Caco-2 (cell line): ENCODE measurements at regions not wholly inside any gene's neighbourhood (a gene's known extent, or its start where the extent isn't known, plus 50 kb on each side); places are given as distances from the start of the nearest gene placed in this dataset.
"Not testable (repeated sequence)": the region's sequence is repeated elsewhere in the genome, so short reads cannot be mapped to it uniquely, and the experiment has no call there.

Experiments
- BruUV-seq: library from RNA; stranded (reverse); fragments of 400-500 nt; replicated peaks from 2 replicates; lab custom pipeline; 2021; lab: Mats Ljungman, UMichigan
- CTCF ChIA-PET: fragments of 300-600 bp; sonication (Branson Sonifier 250); formaldehyde crosslinking; loops from one replicate; lab custom pipeline; 2022; ENCODE audit warnings: antibody characterized with exemption; lab: Charles Lee
- POLR2A ChIA-PET: fragments of 300-600 bp; sonication (Branson Sonifier 250); formaldehyde crosslinking; loops from one replicate; lab custom pipeline; 2022; ENCODE audit warnings: antibody characterized with exemption; lab: Charles Lee
- DNase-seq, 2 experiments: peaks; one replicate each; pipeline versions ENCODE4 v3.0.0 to v3.0.0-alpha.2; 2020 to 2022
- H3K27me3 ChIP-seq: replicated peaks from 2 replicates; pipeline ENCODE4 v1.6.0; 2011; ENCODE audit warnings: low read length; ENCODE audit not compliant: control insufficient read depth, insufficient read depth
- H3K36me3 ChIP-seq: 2 replicates; pipeline ENCODE4 v1.5.1; 2011; ENCODE audit warnings: low read length; ENCODE audit not compliant: control insufficient read depth, insufficient read depth
- H3K4me1 ChIP-seq: fragments of 250-450 bp; sonication (Bioruptor Pico); 2 replicates; pipeline ENCODE4 v1.5.1; 2020; ENCODE audit warnings: mild to moderate bottlenecking
- H3K4me3 ChIP-seq: 2 replicates; pipeline ENCODE4 v1.5.1; 2011; ENCODE audit warnings: low read depth, mild to moderate bottlenecking, control low read depth, low read length
- H3K9me3 ChIP-seq: fragments of 250-450 bp; sonication (Bioruptor Pico); 2 replicates; pipeline ENCODE4 v1.5.1; 2020; ENCODE audit warnings: mild to moderate bottlenecking, moderate library complexity
- H3K27ac Mint-ChIP-seq: one replicate; pipeline ENCODE4 v1.8.0; 2022; ENCODE audit warnings: mixed read lengths; ENCODE audit not compliant: unreplicated experiment
- H3K27me3 Mint-ChIP-seq: one replicate; pipeline ENCODE4 v1.8.0; 2022; ENCODE audit warnings: mixed read lengths; ENCODE audit not compliant: insufficient read depth, unreplicated experiment
- H3K36me3 Mint-ChIP-seq: one replicate; pipeline ENCODE4 v1.8.0; 2022; ENCODE audit warnings: mild to moderate bottlenecking, mixed read lengths; ENCODE audit not compliant: insufficient read depth, unreplicated experiment
- H3K4me1 Mint-ChIP-seq: one replicate; pipeline ENCODE4 v1.8.0; 2022; ENCODE audit warnings: low read depth, mixed read lengths; ENCODE audit not compliant: unreplicated experiment
- H3K4me3 Mint-ChIP-seq: one replicate; pipeline ENCODE4 v1.8.0; 2022; ENCODE audit warnings: mild to moderate bottlenecking, moderate library complexity, mixed read lengths; ENCODE audit not compliant: unreplicated experiment
- H3K9me3 Mint-ChIP-seq: one replicate; pipeline ENCODE4 v1.8.0; 2022; ENCODE audit warnings: mixed read lengths; ENCODE audit not compliant: unreplicated experiment
- CTCF ChIP-seq, 2 experiments: fragments of 200-600 bp in 1 of 2; IDR thresholded peaks; 1 replicate in 1 of 2; 2 replicates in 1 of 2; pipeline versions ENCODE4 v1.5.1 to v1.8.0; 2011 to 2022; ENCODE audit warnings: antibody characterized with exemption in 1 of 2, control low read depth in 1 of 2, inconsistent platforms in 1 of 2, low read depth in 1 of 2, low read length in 1 of 2, mild to moderate bottlenecking in 1 of 2, moderate library complexity in 1 of 2; ENCODE audit not compliant: insufficient read depth in 1 of 2, severe bottlenecking in 1 of 2, unreplicated experiment in 1 of 2
- intact Hi-C: fragments of 100-400 bp; cut with micrococcal nuclease; formaldehyde crosslinking; loops from one replicate; pipeline ENCODE4 v1.10.0; 2022; ENCODE audit not compliant: unreplicated experiment

DNA sequence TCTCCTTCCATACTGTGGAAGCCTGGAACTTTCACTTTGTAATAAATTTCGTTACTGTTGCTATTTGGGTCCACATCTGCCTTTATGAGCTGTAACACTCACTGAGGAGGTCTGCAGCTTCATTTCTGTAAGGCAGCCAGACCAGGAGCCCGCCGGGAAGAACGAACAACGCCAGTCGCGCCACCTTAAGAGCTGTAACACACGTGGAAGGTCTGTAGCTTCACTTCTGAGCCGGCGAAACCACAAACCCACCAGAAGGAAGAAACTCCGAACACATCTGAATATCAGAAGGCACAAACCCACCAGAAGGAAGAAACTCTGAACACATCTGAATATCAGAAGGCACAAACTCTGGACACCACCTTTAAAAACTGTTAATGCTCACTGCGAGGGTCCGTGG lies 589.9 kb upstream of the SLC35B3 start:
- Histone ChIP-seq H3K9me3 (no peaks in the 10 kb centered on the region), H3K27me3 (no peaks in the 10 kb centered on the region), H3K4me1 (0 out of 2 replicates have a peak, but pooled peaks cover 4% of the 10 kb centered on the region), H3K4me3 (no peak overlapping the region), H3K36me3 (no peaks in the 10 kb centered on the region)
- TF ChIP-seq CTCF (IDR thresholded peaks at IDR 0.05; ENCODE audit: insufficient read depth in 1 of 2, low read depth in 1 of 2, low read length in 1 of 2, severe bottlenecking in 1 of 2, unreplicated experiment in 1 of 2): no peak
- H3K27me3 Mint-ChIP-seq: no peaks in the 10 kb centered on the region
- ChIA-PET CTCF (no interaction called here), POLR2A (no interaction called here)
- H3K4me3 Mint-ChIP-seq: no peak overlapping the region
- H3K4me1 Mint-ChIP-seq: peaks cover 7% of the 10 kb centered on the region
- H3K9me3 Mint-ChIP-seq: no peaks in the 10 kb centered on the region
- intact Hi-C loops: no loop called here
- H3K27ac Mint-ChIP-seq: no peak overlapping the region
- DNase-seq: no peak
- BruUV-seq: no TSS peak
- peaks cover 4% of the 10 kb centered on the region for H3K36me3 Mint-ChIP-seq

GRCh38 chr6:9024246-9024645 lies 588.9 kb upstream of the SLC35B3 start:
- POLR2A ChIA-PET: not testable (repeated sequence)

DNA sequence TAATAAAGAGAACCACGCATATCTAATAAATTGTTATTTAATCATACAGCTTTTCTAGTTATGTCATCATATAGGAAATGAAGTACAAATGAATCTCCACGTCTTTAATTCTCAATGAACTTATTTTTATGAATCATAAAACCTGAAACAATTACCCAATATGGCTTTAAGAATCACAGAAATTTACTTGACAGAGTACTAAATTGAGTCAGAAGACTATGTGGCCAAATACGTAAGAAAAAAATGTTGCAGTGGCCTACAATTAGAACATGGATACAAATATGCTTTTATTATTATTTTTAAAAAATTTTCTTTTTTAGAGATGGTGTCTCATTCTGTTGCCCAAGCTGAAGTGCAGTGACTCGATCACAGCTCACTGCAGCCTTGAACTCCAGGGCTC lies 584.7 kb upstream of the SLC35B3 start:
- Histone ChIP-seq H3K27me3 (no peaks in the 10 kb centered on the region), H3K9me3 (no peaks in the 10 kb centered on the region), H3K4me3 (no peak overlapping the region), H3K4me1 (no peaks in the 10 kb centered on the region), H3K36me3 (no peaks in the 10 kb centered on the region)
- TF ChIP-seq CTCF (IDR thresholded peaks at IDR 0.05; ENCODE audit: insufficient read depth in 1 of 2, low read depth in 1 of 2, low read length in 1 of 2, severe bottlenecking in 1 of 2, unreplicated experiment in 1 of 2): no peak
- Mint-ChIP-seq H3K27ac (no peak overlapping the region), H3K27me3 (no peaks in the 10 kb centered on the region), H3K4me3 (no peak overlapping the region), H3K4me1 (peaks cover 6% of the 10 kb centered on the region), H3K36me3 (no peaks in the 10 kb centered on the region), H3K9me3 (no peaks in the 10 kb centered on the region)
- BruUV-seq: no TSS peak
- DNase-seq: no peak
- ChIA-PET CTCF (no interaction called here), POLR2A (no interaction called here)
- intact Hi-C loops: no loop called here

More at GRCh38 chr6:9024246-9024645, 588.9 kb upstream of the SLC35B3 start:
- H3K27ac Mint-ChIP-seq, H3K27me3 Mint-ChIP-seq, H3K4me3 ChIP-seq, H3K4me1 ChIP-seq, BruUV-seq, H3K36me3 ChIP-seq, H3K27me3 ChIP-seq, H3K36me3 Mint-ChIP-seq, intact Hi-C loops, H3K4me1 Mint-ChIP-seq, H3K9me3 Mint-ChIP-seq, CTCF ChIA-PET, DNase-seq, H3K9me3 ChIP-seq, H3K4me3 Mint-ChIP-seq: not testable (repeated sequence)

DNA sequence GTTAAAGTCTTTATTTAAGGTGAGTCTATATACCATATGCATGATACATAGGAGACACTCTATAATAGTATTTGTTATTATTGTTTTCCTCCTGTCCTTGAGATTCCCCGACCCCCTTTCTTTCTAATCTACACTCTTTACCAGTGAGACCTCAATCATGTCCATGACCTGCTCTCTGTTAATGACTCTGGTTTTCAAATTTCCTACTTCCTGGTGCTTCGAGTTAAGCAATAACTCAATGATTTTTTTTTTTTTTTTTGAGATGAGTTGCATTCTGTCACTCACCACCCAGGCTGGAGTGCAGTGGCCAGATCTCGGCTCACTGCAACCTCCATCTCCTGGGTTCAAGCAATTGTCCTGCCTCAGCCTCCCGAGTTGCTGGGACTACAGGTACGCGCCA lies 574.6 kb upstream of the SLC35B3 start:
- H3K4me1 Mint-ChIP-seq: peaks cover 8% of the 10 kb centered on the region
- H3K27me3 ChIP-seq: no peaks in the 10 kb centered on the region
- BruUV-seq: no TSS peak

More for the DNA sequence above, 574.6 kb upstream of the SLC35B3 start:
- TF ChIP-seq CTCF (IDR thresholded peaks at IDR 0.05; ENCODE audit: insufficient read depth in 1 of 2, low read depth in 1 of 2, low read length in 1 of 2, severe bottlenecking in 1 of 2, unreplicated experiment in 1 of 2): no peak
- Mint-ChIP-seq H3K27me3 (no peaks in the 10 kb centered on the region), H3K27ac (no peak overlapping the region), H3K9me3 (no peaks in the 10 kb centered on the region), H3K36me3 (no peaks in the 10 kb centered on the region), H3K4me3 (no peak overlapping the region)
- Histone ChIP-seq H3K9me3 (peaks cover 3% of the 10 kb centered on the region; the same call in 1 of the 2 replicates), H3K4me1 (peaks cover 17% of the 10 kb centered on the region), H3K36me3 (no peaks in the 10 kb centered on the region), H3K4me3 (no peak overlapping the region)
- DNase-seq: no peak
- CTCF ChIA-PET: no interaction called here
- POLR2A ChIA-PET: no interaction called here
- intact Hi-C loops: no loop called here
